HG03354 (cell line): ENCODE measurements at regions not wholly inside any gene's neighbourhood (a gene's known extent, or its start where the extent isn't known, plus 50 kb on each side); places are given as distances from the start of the nearest gene placed in this dataset.

Experiments
- ATAC-seq: cut with Tn5 transposase; IDR thresholded peaks from one replicate; pipeline ENCODE4 v1.9.1; 2021; ENCODE audit warnings: mild to moderate bottlenecking; ENCODE audit not compliant: unreplicated experiment, poor library complexity, severe bottlenecking

DNA sequence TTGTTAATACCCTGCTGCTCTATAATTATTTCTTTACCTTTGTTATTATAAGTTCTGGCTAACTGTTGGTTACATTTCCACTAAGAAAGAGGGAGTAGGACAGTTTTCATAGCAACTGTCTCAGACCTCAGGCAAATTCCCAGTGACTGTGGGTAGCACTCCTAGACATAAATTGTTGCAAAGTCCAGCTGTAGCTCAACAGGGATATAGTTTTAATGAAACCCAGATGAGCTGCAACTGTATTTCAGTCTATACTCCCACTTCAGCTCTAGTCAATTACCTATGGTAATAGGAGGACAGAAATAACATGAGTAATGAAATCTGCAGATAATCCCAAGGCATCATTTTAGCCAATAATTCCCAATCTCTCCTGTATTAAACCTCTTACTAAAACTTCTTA lies 103.0 kb upstream of the SEMA3A start:
- no peak for ATAC-seq

DNA sequence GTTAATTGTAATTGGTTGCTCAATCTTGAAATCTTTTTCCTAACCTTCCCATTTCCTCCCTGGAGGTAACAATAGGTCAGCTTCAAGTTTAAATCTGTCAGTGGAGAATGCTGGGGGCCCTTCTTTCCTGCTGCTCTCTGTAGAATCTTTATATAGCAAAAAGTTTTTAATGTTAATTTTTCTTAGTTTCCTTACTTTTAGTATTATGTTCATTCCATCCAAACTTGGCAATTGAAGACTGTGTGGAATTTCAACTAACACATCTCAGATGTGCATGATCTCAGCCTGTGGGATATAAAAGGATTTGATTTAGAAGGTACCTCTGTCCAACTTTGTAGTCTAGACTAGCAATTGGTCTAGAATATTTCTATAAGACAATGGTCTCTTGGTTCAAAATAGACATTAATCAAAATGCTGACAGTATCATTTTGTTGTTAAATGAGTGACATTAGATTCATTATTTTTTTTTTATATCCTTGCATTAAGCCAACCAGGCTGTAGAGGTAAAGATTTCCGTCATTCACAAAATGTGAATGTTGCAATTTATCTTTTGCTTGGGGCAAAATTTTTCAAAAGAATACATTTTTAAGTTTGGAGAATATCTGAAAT lies 100.4 kb upstream of the SEMA3A start:
- ATAC-seq: no peak

DNA sequence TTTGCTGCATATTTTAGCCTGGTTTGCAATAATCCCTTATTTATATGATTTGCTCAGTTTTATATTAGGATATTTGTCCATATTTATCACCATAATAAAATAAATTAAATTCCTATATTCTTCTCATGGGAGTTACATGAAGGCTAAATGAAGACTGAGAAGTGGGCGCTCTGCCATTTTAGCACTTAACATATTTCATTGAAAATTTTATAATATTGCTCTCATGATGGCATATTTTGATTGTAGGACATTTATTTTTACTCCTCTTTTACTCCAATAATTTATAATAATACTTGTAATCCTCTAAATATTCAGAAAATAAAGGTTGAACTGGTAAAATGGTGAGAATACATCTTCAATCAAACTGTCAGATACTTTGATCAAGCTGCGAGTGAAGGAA lies 99.8 kb upstream of the SEMA3A start:
- no peak for ATAC-seq

DNA sequence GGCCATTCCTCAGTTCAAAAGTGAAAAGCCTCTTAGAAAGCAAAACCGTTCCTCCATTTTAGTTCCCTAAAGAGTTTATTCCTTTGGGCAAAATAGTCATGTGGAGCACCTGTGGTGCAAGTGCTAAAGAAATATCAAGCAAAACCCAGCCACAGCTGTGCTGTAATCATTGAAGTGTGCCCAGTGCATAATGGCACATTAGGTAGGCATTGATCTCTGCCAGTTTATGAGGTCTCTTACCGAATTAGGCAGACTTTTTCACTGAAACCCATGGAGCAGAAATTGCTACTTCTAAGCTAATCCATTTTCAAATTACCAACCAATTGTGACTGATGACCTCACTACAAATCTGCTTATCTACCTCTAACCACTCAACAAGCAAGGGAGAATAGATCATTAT lies 97.2 kb upstream of the SEMA3A start:
- ATAC-seq: no peak

DNA sequence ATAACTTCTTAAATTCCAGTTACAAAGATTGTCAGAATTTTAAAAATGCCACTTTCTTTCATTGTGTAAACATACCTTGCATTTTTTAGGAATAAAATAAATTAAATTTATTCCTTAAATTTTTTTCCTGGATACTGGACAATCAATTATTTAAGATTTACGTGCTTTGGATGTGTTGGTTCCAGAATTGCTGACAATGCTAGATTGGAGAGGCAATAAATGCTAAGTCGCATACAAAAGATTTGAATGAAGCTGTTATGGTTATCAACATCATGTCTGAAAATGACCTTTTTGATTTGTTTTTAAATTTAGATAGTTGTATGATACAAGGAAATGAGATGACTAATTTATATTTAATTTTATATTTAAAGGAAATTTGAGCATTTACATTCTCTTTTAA lies 89.2 kb upstream of the SEMA3A start:
- no peak for ATAC-seq

DNA sequence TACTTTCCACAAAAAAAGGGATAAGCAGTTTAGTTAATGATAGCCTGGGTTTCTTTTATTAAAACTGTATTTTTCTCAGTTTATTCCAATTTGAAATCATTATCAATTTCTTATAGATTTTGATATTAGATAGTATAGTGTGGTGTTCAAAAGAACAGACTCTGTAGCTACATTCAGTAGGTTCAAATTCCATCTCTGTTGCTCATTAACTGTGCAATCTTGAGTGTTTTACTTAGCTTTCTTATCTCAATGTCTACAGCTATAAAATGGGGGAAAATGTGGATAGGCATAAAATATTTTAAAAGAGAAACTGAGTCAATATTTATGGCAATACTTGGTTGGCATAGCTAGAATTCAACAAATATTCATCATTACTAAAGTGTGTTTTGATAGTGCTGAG lies 86.9 kb upstream of the SEMA3A start:
- no peak for ATAC-seq

DNA sequence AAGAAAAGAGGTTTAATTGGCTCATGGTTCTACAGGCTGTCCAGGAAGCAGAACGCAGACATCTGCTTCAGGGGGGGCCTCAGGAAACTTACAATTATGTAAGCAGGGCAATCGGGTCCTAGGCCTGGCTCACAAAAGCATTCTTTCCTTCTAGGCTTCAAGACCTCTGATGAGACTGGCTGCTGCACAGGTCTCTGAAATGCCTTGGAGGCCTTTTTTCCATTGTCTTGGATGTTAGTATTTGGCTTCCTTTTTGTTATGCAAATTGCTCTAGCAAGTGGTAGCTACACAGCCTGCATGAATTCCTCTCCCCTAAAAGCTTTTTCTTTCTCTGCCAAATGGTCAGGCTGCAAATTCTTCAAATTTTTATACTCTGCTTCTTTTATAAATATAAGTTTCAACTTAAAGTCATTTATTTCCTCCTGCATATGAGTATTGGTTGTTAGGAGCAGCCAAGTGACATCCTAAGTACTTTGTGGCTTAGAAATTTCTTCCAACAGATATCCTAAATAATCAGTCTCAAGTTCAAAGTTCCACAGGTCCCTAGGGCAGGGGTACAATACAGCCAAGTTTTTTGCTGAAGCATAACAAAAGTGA lies 83.1 kb upstream of the SEMA3A start:
- ATAC-seq: no peak

DNA sequence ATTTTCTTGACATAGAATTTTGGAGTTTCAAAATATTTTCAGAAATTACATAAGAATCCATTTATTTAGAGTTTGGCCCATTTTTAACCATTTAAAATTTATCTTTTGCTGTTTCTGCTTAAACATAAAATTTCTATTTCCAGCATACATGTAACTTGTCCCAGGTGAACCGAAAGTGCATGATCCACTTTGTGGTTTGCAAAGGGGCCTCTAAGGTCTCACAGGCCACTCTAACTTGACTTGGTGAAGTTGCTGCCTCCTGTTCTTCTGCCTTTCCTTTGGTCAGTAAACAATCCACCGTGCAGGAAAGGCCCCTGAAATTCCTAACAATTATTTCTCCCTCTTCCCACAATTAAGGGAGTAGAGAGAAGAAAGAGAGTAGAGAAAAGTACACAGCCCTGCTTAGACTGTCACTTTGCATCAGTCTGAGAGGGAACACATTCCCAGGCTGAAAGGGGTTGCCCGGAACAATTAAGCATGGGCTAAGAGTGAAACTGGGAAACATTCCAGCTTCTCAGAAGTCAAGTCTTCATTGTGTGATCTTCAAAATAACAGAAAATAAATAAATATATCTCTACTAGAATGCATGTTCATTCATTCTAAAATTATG lies 79.5 kb upstream of the SEMA3A start:
- ATAC-seq: no peak

DNA sequence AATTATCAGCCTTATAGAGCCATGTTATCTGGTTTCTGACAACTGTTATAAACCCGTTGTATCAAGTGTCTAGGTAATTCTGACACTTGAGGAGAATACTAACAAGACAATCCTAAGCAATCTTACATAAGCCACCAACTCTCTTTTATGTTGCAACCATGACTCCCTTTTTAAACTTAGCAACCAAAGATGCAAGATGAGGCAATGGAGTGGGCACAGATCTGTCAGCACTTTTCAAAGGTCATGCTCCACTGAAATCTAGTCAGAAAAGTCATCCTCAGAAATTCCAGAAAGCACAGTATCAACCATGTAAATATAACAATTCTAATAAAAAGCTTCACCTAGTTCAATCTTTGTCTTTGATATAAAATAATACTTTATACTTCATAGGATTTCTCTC lies 77.0 kb upstream of the SEMA3A start:
- no peak for ATAC-seq

DNA sequence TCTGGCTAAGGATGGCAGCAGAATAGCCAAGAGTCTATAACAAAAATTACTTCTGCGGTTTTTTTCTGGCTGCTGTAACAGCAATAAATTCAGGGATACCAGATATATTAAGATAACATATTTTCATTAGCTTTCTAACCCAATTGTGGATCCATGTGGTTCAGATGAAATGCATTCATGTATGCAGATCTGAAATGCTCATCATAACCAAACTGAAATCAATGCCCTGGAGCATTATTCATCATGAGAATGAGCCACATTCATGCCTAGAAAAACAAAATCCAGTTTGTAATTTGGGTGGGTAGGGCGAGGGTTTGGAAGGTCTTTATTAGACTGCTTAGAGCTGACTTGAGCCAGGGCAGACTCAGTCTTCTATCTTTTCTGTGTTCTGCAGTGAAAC lies 69.8 kb upstream of the SEMA3A start:
- ATAC-seq: no peak

DNA sequence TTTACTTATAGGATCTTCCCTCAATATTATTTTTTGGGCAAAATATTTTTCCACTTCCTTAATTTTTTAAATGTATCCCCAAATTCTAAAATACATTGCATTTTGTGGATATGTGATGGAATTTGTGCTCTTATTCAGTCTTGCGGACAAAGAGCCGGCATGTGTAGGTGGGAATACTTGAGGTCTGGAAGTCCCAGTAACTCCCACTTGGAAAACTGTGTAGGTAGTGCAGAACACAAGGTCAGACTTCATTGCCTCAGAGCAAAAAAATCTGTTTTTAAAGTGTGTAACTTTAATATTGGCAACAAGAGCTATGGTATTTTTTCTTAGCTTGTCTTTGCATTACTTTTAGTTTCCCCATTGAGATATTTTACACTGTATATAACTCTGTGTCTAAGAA lies 68.5 kb upstream of the SEMA3A start:
- ATAC-seq: no peak

DNA sequence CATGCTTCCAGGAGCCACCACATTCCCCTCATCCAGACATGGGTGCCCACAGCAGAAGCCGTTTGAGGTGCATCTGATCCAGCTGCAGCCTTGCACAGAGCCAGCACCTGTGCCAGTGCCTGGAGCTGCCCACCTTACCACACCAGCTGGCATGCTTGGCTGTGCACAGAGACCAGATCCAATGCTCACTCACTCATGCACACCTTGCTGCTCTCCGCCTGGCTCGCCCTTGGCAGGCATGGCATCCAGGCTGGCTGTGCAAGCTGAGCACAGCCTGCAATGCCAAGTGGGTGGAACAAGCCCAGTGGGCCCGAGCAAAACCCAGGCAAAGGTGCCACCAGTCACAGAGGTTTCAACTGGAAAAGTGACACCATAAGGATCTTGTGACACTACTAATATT lies 66.9 kb upstream of the SEMA3A start:
- ATAC-seq: no peak

DNA sequence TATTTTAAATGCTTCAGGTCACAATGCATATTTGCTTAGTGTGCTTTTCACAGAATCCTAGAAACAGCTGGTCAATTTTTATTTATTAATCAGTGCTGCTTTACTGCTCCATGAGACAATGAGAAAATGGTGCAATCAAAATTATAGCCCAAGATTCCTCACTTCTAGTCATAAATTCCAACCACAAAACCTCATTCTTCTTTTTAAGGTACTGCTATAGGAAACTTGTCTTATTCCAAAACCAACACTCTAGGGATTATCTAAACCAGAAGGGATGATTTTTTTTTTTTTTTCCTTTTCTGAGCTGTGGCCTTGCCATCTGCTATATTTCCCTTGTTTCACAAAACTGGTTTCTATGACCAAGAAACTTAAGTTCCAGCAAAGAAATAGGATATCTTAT lies 64.0 kb upstream of the SEMA3A start:
- ATAC-seq: no peak

DNA sequence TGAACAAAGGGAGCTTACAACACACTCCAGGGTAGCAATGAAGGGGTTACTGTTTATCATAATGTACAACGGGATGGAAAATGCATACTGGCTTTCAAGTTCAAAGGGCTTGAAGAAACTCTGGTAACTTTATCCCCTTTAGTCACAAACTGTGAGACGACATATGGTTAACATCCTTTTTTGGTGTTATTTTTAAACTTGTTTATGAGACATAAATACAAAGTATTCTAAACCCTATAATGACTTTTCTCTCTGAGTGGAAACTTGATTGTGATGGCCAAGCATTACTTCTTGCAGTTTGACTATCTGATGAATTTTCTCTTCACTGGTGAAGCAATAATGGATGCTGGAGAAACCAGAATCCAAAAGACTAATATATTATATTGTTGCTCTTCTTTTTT lies 62.0 kb upstream of the SEMA3A start:
- no peak for ATAC-seq

DNA sequence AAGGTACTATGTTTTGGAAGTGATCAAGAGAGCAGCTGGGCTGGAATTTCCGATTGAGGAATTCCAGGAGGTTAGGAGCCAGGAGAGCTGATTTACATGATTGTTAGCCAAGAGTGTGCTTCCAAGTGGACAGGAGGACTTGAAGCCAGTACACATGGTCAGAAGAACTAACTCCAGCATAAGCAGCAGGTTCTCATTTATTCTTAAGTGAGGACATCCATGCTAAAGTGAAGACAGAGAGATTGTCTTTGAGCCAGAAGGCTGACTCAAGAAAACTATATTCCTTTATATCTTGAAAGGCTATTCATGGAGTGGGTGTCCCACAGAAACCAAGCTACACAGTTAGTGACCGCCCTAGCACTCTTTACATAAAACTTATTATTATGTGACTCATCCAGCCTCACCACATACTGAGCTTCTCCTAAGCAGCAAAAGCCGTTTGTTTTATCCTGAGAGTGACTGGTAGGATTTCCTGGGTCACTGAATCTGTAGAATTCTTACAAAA lies 56.7 kb upstream of the SEMA3A start:
- no peak for ATAC-seq

DNA sequence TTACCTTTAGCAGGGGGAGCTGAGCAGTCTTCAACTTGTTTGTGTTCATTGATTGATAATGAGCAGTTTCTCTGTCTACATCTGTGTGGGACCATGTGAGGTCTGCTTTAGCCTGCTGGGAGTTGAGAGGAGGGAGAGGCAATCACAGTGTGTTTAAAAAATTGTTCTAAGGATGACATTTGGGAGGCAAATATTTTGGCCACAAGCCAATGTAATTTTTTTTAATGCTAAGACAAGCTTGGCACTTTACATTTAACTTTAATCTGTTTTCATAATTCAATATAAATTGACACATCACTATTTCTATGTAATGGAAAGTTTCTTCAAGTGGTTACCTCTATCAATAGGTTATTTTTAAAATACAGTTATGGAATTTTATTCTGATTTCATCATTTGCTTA lies 55.9 kb upstream of the SEMA3A start:
- ATAC-seq: no peak

DNA sequence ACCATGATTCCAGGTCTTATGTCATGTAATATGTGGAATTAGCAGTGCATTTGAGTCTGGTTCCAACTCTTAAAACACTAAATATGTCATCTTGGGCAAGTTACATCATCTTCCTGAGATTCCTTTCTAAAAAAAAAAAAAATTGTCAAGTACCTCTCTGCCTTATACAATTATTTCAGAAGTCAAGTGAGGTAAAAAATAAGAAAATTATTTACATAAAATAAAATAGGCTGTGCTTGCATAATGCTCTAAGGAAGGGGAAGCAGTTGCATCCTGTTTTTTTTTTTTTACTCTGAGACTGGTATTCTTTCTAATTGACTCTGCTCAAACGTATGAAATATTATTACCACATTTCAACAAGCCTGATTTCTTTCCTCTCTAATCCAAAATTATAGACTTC lies 55.1 kb upstream of the SEMA3A start:
- ATAC-seq: no peak

DNA sequence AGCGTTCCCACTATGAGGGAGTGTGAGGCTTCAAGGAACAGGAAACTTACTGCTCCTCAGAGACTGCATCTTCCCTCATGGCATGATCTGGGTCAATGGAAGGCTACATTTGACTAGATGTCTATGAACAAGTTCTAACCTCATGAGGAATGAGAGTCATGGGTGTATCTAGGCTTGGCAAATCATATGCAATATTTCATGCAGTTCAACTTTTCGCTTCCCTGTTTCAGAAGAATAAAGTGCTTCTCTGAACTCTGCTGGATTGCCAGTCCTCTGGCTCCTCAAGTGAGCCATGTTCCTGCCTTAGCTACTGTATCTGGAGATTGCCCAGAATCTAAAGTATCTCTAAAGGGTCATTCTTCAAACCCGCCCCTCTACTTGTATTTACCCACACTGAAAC lies 54.3 kb upstream of the SEMA3A start:
- ATAC-seq: no peak

DNA sequence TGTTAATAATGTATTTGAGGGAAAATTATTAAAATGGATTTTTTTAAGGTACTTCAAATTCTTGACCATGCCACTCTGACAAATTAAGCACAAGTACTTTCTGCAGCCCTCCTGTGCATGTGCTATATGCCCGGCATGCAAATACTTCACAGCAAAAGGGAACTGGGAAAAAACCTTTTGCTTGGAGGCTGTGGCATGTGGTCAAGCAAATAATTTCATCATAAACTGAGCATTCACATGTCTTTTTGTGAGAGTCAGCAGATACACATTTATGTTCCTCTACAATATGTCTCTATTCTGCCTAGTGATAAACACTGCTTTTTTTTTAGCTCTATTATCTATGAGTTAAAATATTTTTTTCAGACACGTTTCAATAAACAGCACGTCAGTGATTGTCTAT lies 53.7 kb upstream of the SEMA3A start:
- ATAC-seq: peak; percentile 72

DNA sequence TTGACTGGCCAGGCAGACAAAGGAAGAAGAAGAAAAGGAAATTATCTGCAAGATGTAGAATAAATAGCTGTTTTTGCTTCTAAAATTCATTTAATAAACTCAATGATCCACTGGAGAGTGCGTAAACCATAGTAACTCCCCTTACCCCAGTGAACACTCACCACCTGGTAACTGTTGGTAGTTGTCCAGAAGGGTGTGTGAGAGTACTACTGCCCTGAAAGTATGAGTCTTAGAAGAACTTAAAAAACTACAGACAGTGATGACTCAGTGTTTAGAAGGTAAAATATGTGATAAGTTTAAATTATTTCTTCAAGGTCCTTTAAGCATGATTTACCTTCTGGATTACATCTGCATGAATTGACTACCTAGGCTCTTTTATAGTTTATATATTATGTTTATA lies 53.0 kb upstream of the SEMA3A start:
- no peak for ATAC-seq

DNA sequence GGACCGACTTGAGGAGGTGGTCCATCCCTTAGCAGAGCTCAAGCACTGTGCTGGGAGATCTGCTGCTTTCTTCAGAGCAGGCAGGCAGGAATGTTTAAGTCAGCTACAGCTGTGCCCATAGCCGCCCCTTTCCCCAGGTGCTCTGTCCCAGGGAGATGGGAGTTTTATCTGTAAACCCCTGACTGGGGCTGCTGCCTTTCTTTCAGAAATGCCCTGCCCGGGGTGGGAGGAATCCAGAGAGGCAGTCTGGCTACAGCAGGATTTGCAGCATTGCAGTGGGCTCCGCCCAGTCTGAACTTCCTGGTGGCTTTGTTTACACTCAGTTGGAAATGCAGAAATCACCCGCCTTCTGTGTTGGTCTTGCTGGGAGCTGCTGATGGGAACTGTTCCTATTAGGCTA lies 51.2 kb upstream of the SEMA3A start:
- no peak for ATAC-seq
